Neural cell (in vitro differentiated cells): ENCODE measurements at regions not wholly inside any gene's neighbourhood (a gene's known extent, or its start where the extent isn't known, plus 50 kb on each side); places are given as distances from the start of the nearest gene placed in this dataset.

Source experiments
- H2AFZ ChIP-seq: fragments of 200-600, 300-800 bp; sonication (generic), shearing (Covaris generic); 2 replicates; pipeline ENCODE4 v1.6.0; 2014; ENCODE audit warnings: low read depth, mild to moderate bottlenecking, antibody characterized with exemption, low read length, moderate library complexity
- H3F3A ChIP-seq: fragments of 200-600 bp; shearing (Covaris generic); 2 replicates; pipeline ENCODE4 v1.6.1; 2016; ENCODE audit warnings: mild to moderate bottlenecking, moderate library complexity, mixed read lengths, antibody characterized with exemption, low read length; ENCODE audit not compliant: insufficient read depth, poor library complexity, severe bottlenecking
- H3K27ac ChIP-seq: fragments of 200-600, 300-800 bp; sonication (generic), shearing (Covaris generic); 2 replicates; pipeline ENCODE4 v1.5.1; 2014; ENCODE audit warnings: mild to moderate bottlenecking, low read length, moderate library complexity
- H3K27me3 ChIP-seq: fragments of 300-800, 200-600 bp; sonication (generic), shearing (Covaris generic); 2 replicates; pipeline ENCODE4 v1.6.0; 2014; ENCODE audit warnings: mild to moderate bottlenecking, low read depth, low read length, moderate library complexity; ENCODE audit not compliant: insufficient read depth
- H3K36me3 ChIP-seq: fragments of 300-800, 200-600 bp; sonication (generic), shearing (Covaris generic); 2 replicates; pipeline ENCODE4 v1.5.1; 2014; ENCODE audit warnings: mild to moderate bottlenecking, antibody characterized with exemption, low read length, moderate library complexity; ENCODE audit not compliant: insufficient read depth
- H3K4me2 ChIP-seq: fragments of 300-800, 200-600 bp; sonication (generic), shearing (Covaris generic); 2 replicates; pipeline ENCODE4 v1.6.0; 2014; ENCODE audit warnings: mild to moderate bottlenecking, low read length
- H3K4me3 ChIP-seq: fragments of 300-800, 200-600 bp; sonication (generic), shearing (Covaris generic); 2 replicates; pipeline ENCODE4 v1.5.1; 2014; ENCODE audit warnings: mild to moderate bottlenecking, low read length, moderate library complexity
- H3K79me2 ChIP-seq: fragments of 200-600 bp; shearing (Covaris generic); replicated peaks from 2 replicates; pipeline ENCODE4 v1.6.0; 2014; ENCODE audit warnings: mild to moderate bottlenecking, low read length, moderate library complexity; ENCODE audit not compliant: insufficient read depth
- H3K9ac ChIP-seq: fragments of 300-800, 200-600 bp; sonication (generic), shearing (Covaris generic); 2 replicates; pipeline ENCODE4 v1.6.1; 2016; ENCODE audit warnings: mild to moderate bottlenecking, low read length, mixed read lengths
- H3K9me2 ChIP-seq: fragments of 200-600 bp; shearing (Covaris generic); 2 replicates; pipeline ENCODE4 v1.6.1; 2016; ENCODE audit warnings: mild to moderate bottlenecking, low read length, mixed read lengths; ENCODE audit not compliant: insufficient read depth
- H3K9me3 ChIP-seq: fragments of 200-600, 300-800 bp; sonication (generic), shearing (Covaris generic); 2 replicates; pipeline ENCODE4 v1.6.1; 2016; ENCODE audit warnings: mild to moderate bottlenecking, mixed run types, low read length, moderate library complexity, mixed read lengths
- H4K20me1 ChIP-seq: fragments of 200-600 bp; shearing (Covaris generic); 2 replicates; pipeline ENCODE4 v1.6.1; 2016; ENCODE audit warnings: mild to moderate bottlenecking, mixed run types; ENCODE audit not compliant: insufficient read depth
- CTCF ChIP-seq: fragments of 450-650 bp; IDR thresholded peaks from 2 replicates; pipeline ENCODE4 v1.5.1; 2014; ENCODE audit warnings: antibody characterized with exemption, mild to moderate bottlenecking, moderate library complexity; ENCODE audit not compliant: poor library complexity, severe bottlenecking
- EP300 ChIP-seq: fragments of 450-650 bp; conservative IDR thresholded peaks from 2 replicates; pipeline ENCODE4 v1.6.1; 2014; ENCODE audit warnings: antibody characterized with exemption, mild to moderate bottlenecking, moderate library complexity; ENCODE audit not compliant: poor library complexity, severe bottlenecking
- EZH2 ChIP-seq: fragments of 200-600, 300-800 bp; shearing (Covaris generic), sonication (generic); IDR thresholded peaks from 2 replicates; pipeline ENCODE4 v1.6.1; 2014; ENCODE audit warnings: antibody characterized with exemption, low read length, borderline replicate concordance, mild to moderate bottlenecking; ENCODE audit not compliant: insufficient read depth, poor library complexity, severe bottlenecking
- MXI1 ChIP-seq: fragments of 450-650 bp; conservative IDR thresholded peaks from 2 replicates; pipeline ENCODE4 v1.6.1; 2014; ENCODE audit warnings: antibody characterized with exemption, mild to moderate bottlenecking; ENCODE audit not compliant: poor library complexity, severe bottlenecking
- POLR2AphosphoS5 ChIP-seq: IDR thresholded peaks from 2 replicates; pipeline ENCODE4 v1.6.1; 2012
- RAD21 ChIP-seq: fragments of 450-650 bp; conservative IDR thresholded peaks from 2 replicates; pipeline ENCODE4 v1.6.1; 2014; ENCODE audit warnings: antibody characterized with exemption, mild to moderate bottlenecking, moderate library complexity
- REST ChIP-seq: IDR thresholded peaks from 2 replicates; pipeline ENCODE4 v1.6.1; 2012; ENCODE audit warnings: borderline replicate concordance
- SMC3 ChIP-seq: fragments of 450-650 bp; conservative IDR thresholded peaks from 2 replicates; pipeline ENCODE4 v1.6.1; 2014; ENCODE audit warnings: antibody characterized with exemption, mild to moderate bottlenecking, moderate library complexity; ENCODE audit not compliant: poor library complexity
- TAF1 ChIP-seq: IDR thresholded peaks from 2 replicates; pipeline ENCODE4 v1.6.1; 2012; ENCODE audit warnings: low read depth

GRCh38 chr7:68432585-68432984 lies 1165.7 kb upstream of the AUTS2 start:
- no peak overlapping the region for H3K9ac ChIP-seq
- no peak for TF ChIP-seq POLR2AphosphoS5
- TF ChIP-seq EP300 = no peak
- no peak for TF ChIP-seq TAF1
- no peak for TF ChIP-seq RAD21
- no peak for TF ChIP-seq SMC3
- TF ChIP-seq REST = no peak
- no peak for TF ChIP-seq MXI1
- H3K36me3 ChIP-seq = no peaks in the 10 kb centered on the region
- no peaks in the 10 kb centered on the region for H3K79me2 ChIP-seq
- no peak overlapping the region for H2AFZ ChIP-seq
- H3K27me3 ChIP-seq = no peaks in the 10 kb centered on the region
- H3K27ac ChIP-seq = no peak overlapping the region
- H4K20me1 ChIP-seq = no peaks in the 10 kb centered on the region
- H3K9me3 ChIP-seq = no peaks in the 10 kb centered on the region
- no peaks in the 10 kb centered on the region for H3F3A ChIP-seq
- no peak overlapping the region for H3K4me3 ChIP-seq
- H3K4me2 ChIP-seq = no peak overlapping the region
- no peaks in the 10 kb centered on the region for H3K9me2 ChIP-seq

GRCh38 chr7:68433462-68434070 lies 1164.7 kb upstream of the AUTS2 start:
- Histone ChIP-seq H3K9me3 (no peaks in the 10 kb centered on the region), H3K4me2 (no peak overlapping the region), H4K20me1 (no peaks in the 10 kb centered on the region), H3K36me3 (no peaks in the 10 kb centered on the region), H2AFZ (no peak overlapping the region), H3F3A (no peaks in the 10 kb centered on the region), H3K4me3 (no peak overlapping the region), H3K9me2 (no peaks in the 10 kb centered on the region), H3K27me3 (no peaks in the 10 kb centered on the region), H3K27ac (no peak overlapping the region), H3K79me2 (no peaks in the 10 kb centered on the region), H3K9ac (no peak overlapping the region)
- TF ChIP-seq EP300 = no peak
- TF ChIP-seq EZH2 = no peak
- TF ChIP-seq REST = no peak
- no peak for TF ChIP-seq CTCF
- TF ChIP-seq POLR2AphosphoS5 = no peak
- TF ChIP-seq SMC3 = no peak
- no peak for TF ChIP-seq RAD21
- TF ChIP-seq TAF1 = no peak
- no peak for TF ChIP-seq MXI1
